CD4-positive, alpha-beta T cell treated with Interleukin-4 for 1 hour (primary cell): ENCODE measurements at regions not wholly inside any gene's neighbourhood (a gene's known extent, or its start where the extent isn't known, plus 50 kb on each side); places are given as distances from the start of the nearest gene placed in this dataset.
"Not testable (repeated sequence)": the region's sequence is repeated elsewhere in the genome, so short reads cannot be mapped to it uniquely, and the experiment has no call there.

Source experiments
- DNase-seq, 2 donors: peaks; one replicate each; pipeline ENCODE4 v3.0.0-alpha.2; 2020 to 2022

- DNase-seq, result no peak
Observed at GRCh38 chr3:13248640-13249039, 171.5 kb downstream of the NUP210 start.

DNA sequence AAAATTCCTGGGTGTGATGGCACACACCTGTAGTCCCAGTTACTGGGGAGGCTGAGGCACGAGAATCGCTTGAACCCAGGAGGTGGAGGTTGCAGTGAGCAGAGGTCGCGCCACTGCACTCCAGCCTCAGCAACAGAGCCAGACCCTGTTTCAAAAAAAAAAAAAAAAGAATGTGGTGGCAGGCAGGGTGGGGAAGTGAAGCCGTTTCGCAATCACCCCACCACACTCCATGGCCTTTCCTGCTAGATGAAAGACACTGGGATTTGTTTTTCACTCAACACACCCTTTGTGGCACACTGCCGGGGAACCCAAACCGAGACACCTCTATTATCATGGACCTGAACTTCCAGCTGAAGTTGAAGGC, 172.4 kb upstream of the IQSEC1 start:
- no peak for DNase-seq

DNA sequence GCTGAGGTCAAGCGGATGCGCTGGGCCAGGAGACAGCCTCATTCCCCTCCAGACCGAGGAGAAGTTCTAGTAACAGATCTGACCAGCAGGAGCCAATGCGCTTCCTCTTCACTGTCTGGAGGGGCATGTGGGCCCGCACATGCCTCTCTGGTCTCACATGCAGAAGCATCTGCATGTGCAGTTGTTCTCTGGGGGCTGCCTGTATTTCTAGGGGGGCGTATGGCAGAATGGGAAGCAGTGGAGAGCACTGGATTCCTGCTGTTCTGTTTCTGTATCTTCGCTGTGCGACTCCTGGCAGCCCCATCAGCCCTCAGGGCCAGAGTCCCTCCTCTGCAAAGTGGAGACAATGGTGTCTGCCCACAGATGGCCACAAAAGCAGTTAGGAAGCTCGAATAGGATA, 170.4 kb upstream of the IQSEC1 start:
- DNase-seq, result no peak

DNA sequence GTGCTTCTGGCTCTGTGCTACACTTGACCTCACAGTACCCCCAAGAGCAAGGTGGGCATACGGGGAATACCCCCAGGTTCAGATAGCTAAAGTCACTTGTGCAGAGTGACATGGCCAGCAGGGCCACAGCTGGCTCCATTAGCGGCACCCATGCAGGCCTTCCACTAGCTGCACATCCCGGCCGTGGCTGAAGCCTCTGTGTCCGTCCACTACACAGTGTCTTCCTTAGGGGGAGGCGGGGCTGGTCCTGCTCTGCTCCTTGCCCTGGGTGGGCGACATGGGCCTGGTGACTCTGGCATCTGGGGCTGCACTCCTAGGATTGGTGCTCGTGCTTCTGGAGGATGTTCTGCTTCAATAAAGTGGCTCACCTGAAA, 169.1 kb upstream of the IQSEC1 start:
- DNase-seq, result no peak

GRCh38 chr3:13241621-13242363, 168.6 kb upstream of the IQSEC1 start:
- no peak for DNase-seq

DNA sequence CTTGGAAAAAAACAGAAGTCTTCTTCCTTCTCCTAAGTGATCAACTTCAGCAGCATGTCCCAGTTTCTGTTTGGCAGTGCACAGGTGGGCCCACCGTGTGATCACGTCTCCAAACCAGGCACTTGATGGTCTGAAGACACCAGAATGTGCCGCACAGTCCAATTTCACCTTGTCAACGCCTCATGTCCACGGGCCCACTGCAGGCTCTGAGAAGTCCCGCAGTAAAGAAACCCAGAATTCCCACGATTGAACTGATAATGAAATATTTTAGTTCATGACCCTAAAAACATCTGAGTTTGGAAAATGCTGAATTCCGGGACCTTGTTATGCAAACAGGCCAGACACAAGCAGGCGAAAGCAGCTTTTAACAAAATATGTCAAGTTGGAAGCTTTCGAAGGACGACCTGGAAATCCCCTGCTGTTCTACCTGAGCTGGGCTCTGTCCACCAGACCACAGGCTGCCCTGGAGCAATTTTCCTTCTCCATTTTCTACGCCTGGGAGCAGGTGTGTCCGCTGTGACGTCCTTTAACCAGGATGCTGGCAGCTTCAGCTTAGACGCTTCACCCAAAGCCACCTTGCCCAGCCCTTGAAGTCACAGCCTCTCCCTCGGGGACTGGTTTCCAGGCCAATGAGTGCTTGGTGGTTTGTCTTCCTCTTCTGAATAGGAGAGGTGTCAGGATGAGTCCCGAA, 167.8 kb upstream of the IQSEC1 start:
- no peak for DNase-seq

- no peak for DNase-seq
Observed at GRCh38 chr3:13239467-13239760, 166.2 kb upstream of the IQSEC1 start.

DNA sequence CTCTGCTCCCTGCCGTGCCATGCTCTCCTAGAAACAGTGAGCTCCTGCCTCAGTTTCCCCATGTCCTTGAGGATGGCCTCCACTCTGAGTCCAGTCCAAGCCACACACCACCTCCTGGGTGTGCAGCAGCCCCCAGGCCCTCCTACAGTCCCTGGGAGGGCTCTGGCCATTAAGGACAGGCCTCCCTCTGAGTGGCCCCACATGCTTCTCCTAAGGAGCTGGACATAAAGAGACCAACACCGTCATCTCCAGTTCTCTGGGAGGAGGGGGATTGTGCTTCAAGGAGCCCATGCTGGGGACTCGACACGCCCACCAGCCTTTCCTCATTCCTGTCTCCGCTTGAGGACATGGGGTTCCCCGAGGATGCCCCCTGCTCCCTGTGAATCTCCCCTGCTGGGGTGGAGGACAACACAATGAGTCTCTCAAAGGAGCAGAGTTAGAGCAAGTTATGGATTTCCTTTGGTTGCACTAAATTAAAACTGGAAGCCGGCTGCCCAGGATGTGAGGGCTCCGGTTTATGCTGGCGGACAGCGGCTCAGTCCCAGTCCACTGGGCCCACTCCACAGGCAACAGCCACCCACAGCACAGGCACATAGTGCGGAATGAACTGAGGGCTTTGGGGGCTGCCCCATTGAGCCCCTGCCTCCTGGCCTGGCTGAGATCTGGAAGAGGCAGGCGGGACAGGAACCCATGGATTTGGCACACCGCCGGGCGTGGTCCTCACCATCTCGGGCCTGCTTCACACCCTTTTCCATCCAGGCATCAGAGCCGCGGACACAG, 165.6 kb upstream of the IQSEC1 start:
- DNase-seq, result no peak

DNA sequence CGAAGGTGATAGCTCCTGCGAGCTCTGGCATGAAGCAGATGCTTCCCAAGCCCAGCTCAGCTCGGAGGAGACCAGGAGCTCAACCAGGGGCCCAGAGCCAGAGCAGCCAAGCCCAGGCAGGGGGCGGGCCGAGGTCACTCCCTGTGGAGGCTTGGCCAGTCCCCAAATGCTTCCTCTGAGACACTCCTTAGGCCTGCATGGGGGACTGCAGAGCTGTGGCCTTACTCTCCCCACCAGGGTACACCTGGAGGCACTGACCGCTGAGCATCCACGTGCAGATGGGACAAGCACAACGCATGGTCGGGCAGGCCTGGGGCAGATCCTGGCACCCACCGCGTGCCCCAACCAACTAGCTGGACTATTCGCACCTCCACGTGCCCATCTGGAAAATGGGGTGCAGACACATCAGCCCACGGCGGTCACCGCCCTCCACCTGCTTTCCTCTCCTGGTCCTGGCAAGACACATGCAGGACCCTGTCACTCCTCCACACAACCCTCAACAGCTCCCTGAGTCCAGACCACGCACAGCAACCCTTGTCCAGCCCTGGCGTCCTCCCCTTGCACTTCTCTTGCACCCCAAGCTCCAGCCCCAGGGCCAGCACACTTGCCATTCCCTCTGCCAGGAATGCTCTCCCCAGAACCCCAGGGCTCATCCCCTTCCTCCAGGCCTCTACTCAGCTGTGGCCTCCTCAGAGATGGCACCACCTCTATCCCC, 164.7 kb upstream of the IQSEC1 start:
- DNase-seq, result no peak

- no peak for DNase-seq
Observed at GRCh38 chr3:13236557-13237173, 163.4 kb upstream of the IQSEC1 start.

DNA sequence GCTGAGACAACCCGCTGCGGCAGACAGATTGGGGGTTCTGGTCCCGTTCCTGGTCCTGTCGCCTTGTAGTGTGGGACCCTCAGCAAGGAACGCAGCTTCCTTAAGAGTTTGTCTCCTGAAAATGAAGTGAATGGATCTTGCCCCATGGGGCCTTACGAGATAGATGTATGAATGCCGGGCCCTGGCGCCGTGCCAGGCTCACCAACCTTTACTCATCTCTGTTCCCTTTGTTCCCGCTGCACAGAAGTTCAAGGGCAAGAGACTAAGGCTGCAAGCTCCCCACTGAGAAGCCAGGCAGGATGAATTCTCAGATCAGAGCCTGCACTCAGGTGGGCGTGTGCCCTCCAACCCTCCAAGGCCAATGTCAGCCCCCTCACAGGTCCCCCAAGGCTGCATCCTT, 162.7 kb upstream of the IQSEC1 start:
- DNase-seq, result no peak

DNA sequence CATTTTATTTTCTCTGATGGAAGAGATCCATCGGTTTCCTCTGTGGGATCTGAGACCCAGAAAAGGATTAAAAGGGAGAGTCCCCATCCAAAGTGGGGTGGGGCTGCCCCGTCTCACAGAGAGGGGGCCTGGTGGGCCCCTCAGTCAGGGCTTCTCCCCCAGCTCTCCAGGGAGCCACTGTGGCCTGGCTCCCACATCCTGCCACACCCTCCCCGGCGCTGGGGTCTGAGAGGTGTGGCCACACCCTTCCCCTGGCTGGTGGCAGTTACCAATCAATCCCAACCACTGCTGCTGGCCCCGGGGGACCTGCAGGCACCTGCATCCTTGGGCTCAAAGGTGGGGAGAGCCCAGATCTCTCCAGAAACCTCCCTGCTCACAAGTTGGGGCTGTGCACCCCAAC, 161.8 kb upstream of the IQSEC1 start:
- peak in 1 of 2 donors; percentile 17 for DNase-seq

GRCh38 chr3:13234666-13235065, 161.4 kb upstream of the IQSEC1 start:
- DNase-seq, result no peak

- DNase-seq, result peak; percentile 31 to 44
Observed at GRCh38 chr3:13233487-13234485, 160.6 kb upstream of the IQSEC1 start.

- no peak for DNase-seq
Observed at GRCh38 chr3:13231781-13232666, 158.8 kb upstream of the IQSEC1 start.

DNA sequence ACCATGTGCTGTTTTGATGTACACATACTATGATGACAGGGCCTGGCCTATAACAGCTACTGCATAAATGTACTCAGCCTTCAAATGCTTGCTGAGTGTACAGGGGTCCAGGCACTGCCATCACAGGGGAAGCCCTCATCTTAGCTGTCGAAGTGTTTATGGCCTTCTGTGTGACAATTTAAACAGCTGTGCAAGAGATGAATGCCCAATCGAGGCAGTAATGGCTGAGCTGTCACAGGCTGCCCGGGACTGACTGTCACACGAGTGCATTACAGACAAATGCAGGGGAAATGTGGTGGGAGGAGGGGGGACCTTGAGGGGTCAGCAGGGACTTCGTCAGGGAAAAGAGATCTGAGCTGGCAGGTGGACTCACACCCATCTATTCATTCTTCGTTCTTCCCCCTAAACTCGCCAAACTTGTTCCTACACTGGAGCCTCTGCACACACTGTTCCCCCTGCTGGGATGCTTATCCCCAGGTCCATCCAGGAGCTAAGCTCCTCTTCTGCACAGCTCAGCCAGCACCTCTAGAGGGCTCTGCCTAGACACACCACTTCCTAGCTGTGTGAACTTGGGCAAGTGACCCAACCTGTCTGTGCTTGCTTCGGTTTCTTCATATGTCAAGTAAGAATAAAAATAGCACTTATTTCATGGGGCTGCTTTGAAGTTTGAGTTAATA, 156.2 kb upstream of the IQSEC1 start:
- DNase-seq, result no peak

- DNase-seq, result no peak
Observed at GRCh38 chr3:13228584-13228983, 155.4 kb upstream of the IQSEC1 start.

GRCh38 chr3:13228169-13228568, 154.9 kb upstream of the IQSEC1 start:
- not testable (repeated sequence) for DNase-seq

- DNase-seq, result no peak
Observed at GRCh38 chr3:13227315-13228165, 154.3 kb upstream of the IQSEC1 start.
